Fibroblast of villous mesenchyme (primary cell): ENCODE measurements at regions not wholly inside any gene's neighbourhood (a gene's known extent, or its start where the extent isn't known, plus 50 kb on each side); places are given as distances from the start of the nearest gene placed in this dataset.

Experiments used
- DNase-seq: peaks from one replicate; pipeline ENCODE4 v3.0.0-alpha.2; 2010; ENCODE audit warnings: low read depth
- H3K4me3 ChIP-seq: 2 replicates; pipeline ENCODE4 v1.5.1; 2011; ENCODE audit warnings: low read depth, mild to moderate bottlenecking, low read length
- CTCF ChIP-seq: IDR thresholded peaks from 2 replicates; pipeline ENCODE4 v1.5.1; 2012; ENCODE audit warnings: low read depth, mild to moderate bottlenecking, low read length; ENCODE audit not compliant: insufficient read depth

- peak; percentile 43 for TF ChIP-seq CTCF
- H3K4me3 ChIP-seq, result peak overlapping the region; percentile 35
- DNase-seq, result peak; percentile 64
Observed at GRCh38 chr10:50988792-50989191, 85.5 kb upstream of the PRKG1 start.

- H3K4me3 ChIP-seq, result peak overlapping the region; percentile 86
- DNase-seq, result peak; percentile 91
- TF ChIP-seq CTCF, result no peak
Observed at GRCh38 chr10:50990568-50991455, 83.5 kb upstream of the PRKG1 start.

GRCh38 chr10:50991456-50992355, 82.6 kb upstream of the PRKG1 start:
- peak; percentile 5 for TF ChIP-seq CTCF
- peak; percentile 75 for DNase-seq
- peak overlapping the region; percentile 86 for H3K4me3 ChIP-seq

GRCh38 chr10:50992356-50992901, 81.9 kb upstream of the PRKG1 start:
- DNase-seq, result peak; percentile 33
- H3K4me3 ChIP-seq, result peak overlapping the region; percentile 86
- no peak for TF ChIP-seq CTCF

GRCh38 chr10:50992972-50993766, 81.1 kb upstream of the PRKG1 start:
- H3K4me3 ChIP-seq, result peak overlapping the region; percentile 86
- peak; percentile 92 for DNase-seq
- no peak for TF ChIP-seq CTCF

- TF ChIP-seq CTCF, result no peak
- peak; percentile 91 for DNase-seq
- peak overlapping the region; percentile 86 for H3K4me3 ChIP-seq
Observed at GRCh38 chr10:50993771-50994251, 80.5 kb upstream of the PRKG1 start.
